ENCODE measurements at regions not wholly inside any gene's neighbourhood (a gene's known extent, or its start where the extent isn't known, plus 50 kb on each side); places are given as distances from the start of the nearest gene placed in this dataset.

DNA sequence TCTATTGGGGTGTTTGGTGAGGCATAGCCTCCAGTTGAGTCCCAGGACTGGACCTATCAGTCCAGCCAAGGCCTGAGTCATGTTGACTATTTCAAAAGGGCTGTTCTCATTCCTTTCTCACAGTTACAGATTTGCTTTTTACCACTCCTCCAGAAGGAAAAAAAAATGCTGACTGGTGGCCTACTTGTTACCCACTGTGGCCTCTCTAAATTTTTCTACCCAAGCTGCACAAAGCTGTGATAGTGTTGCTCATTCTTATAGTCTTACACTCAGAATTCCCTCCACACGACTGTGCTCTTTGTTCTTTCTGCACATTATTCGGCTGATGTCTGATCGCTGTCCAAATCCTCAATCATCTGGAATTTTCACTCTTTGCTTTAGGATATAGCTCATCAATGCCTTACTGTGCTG, 1142.2 kb downstream of the IGSF11 start:
- Histone ChIP-seq H3K27me3 (replicated peaks in 1 of 4; ENCODE audit: control insufficient read depth in 3 of 4, extremely low read depth in 1 of 4, insufficient read depth in 3 of 4, low read length in 3 of 4) (no peaks in the 10 kb centered on the region), H3K23ac (ENCODE audit: insufficient read length) (no peak overlapping the region), H3K4me3 (ENCODE audit: extremely low read depth in 1 of 4, insufficient read depth in 2 of 4, low read depth in 3 of 4, low read length in 4 of 4) (no peak overlapping the region), H3K4me2 (ENCODE audit: insufficient read depth in 1 of 2, low read depth in 2 of 2, low read length in 2 of 2) (no peak overlapping the region), H3K9me3 (ENCODE audit: insufficient read depth in 2 of 2, low read depth in 1 of 2, low read length in 1 of 2) (no peaks in the 10 kb centered on the region), H2BK20ac (ENCODE audit: low read length) (no peak overlapping the region), H3K36me3 (ENCODE audit: control insufficient read depth in 2 of 4, insufficient read depth in 4 of 4, low read length in 3 of 4) (no peaks in the 10 kb centered on the region), H3K18ac (ENCODE audit: extremely low read depth, low read length) (no peak overlapping the region), H3K27ac (ENCODE audit: low read depth, low read length) (no peak overlapping the region), H4K8ac (ENCODE audit: extremely low read depth, insufficient read depth, low read length) (no peak overlapping the region), H3K79me2 (ENCODE audit: control insufficient read depth in 1 of 2, insufficient read depth in 2 of 2, low read length in 2 of 2) (no peaks in the 10 kb centered on the region), H4K5ac (ENCODE audit: insufficient read length, low read depth, low read length) (no peak overlapping the region), H2AK5ac (ENCODE audit: low read depth, low read length) (no peak overlapping the region), H2BK12ac (ENCODE audit: low read depth, low read length) (no peak overlapping the region), H3K23me2 (ENCODE audit: low read depth, low read length) (no peaks in the 10 kb centered on the region), H2BK120ac (replicated peaks; ENCODE audit: low read depth, low read length) (no peak overlapping the region), H2AFZ (ENCODE audit: low read length) (no peak overlapping the region), H2BK5ac (ENCODE audit: low read depth, low read length) (no peak overlapping the region), H4K91ac (replicated peaks; ENCODE audit: insufficient read length, low read length) (no peak overlapping the region), H3K4ac (replicated peaks; ENCODE audit: insufficient read length, low read depth, low read length) (no peak overlapping the region), H4K20me1 (replicated peaks in 1 of 2; ENCODE audit: control insufficient read depth in 1 of 2, insufficient read depth in 2 of 2, low read length in 2 of 2) (no peaks in the 10 kb centered on the region), H3K14ac (ENCODE audit: insufficient read length) (no peak overlapping the region), H3K56ac (replicated peaks; ENCODE audit: insufficient read length, low read depth, low read length) (no peak overlapping the region), H2BK15ac (ENCODE audit: low read length) (no peak overlapping the region), H3K9ac (replicated peaks in 1 of 4; ENCODE audit: extremely low read depth in 1 of 4, low read depth in 3 of 4, low read length in 3 of 4) (no peak overlapping the region), H3K79me1 (ENCODE audit: low read depth, low read length) (no peaks in the 10 kb centered on the region), H3K4me1 (replicated peaks in 1 of 4; ENCODE audit: control insufficient read depth in 3 of 4, insufficient read depth in 4 of 4, low read length in 3 of 4) (no peaks in the 10 kb centered on the region)
- DNase-seq (ENCODE audit: low read depth in 1 of 2, low spot score in 2 of 2) (no peak), FAIRE-seq (no peak)
- CTCF ChIA-PET (ENCODE audit: partially characterized antibody), result no interaction called here
- 88% methylated on average over 3 of the region's 3 CpGs; no CpG with 5 or more reads in 1 of the 2 experiments for WGBS, 2 experiments (ENCODE audit: extremely low coverage in 1 of 2, insufficient coverage in 1 of 2, insufficient read length in 1 of 2, insufficient replicate concordance in 2 of 2, low coverage in 1 of 2, low lambda C conversion rate in 2 of 2, missing lambda C conversion rate in 1 of 2)
- TF ChIP-seq CEBPB (IDR thresholded peaks at IDR 0.05; ENCODE audit: low read depth, low read length) (no peak), ATF2 (IDR thresholded peaks at IDR 0.05; ENCODE audit: low read length) (no peak), TBP (IDR thresholded peaks at IDR 0.05; ENCODE audit: low read depth, low read length) (no peak), SIX5 (IDR thresholded peaks at IDR 0.05; ENCODE audit: low read depth, low read length) (no peak), YY1 (IDR thresholded peaks at IDR 0.05; ENCODE audit: low read depth, low read length) (no peak), POU5F1 (IDR thresholded peaks at IDR 0.05; ENCODE audit: low read depth, low read length) (no peak), MAFK (IDR thresholded peaks at IDR 0.05; ENCODE audit: low read depth, low read length) (no peak), EP300 (IDR thresholded peaks at IDR 0.05; ENCODE audit: borderline replicate concordance in 1 of 2, low read depth in 2 of 2, low read length in 2 of 2) (no peak)
- POLR2A ChIA-PET (ENCODE audit: partially characterized antibody), result no interaction called here
